Hepatocyte (in vitro differentiated cells): ENCODE measurements at regions not wholly inside any gene's neighbourhood (a gene's known extent, or its start where the extent isn't known, plus 50 kb on each side); places are given as distances from the start of the nearest gene placed in this dataset.

Experiments
- DNase-seq: peaks from one replicate; pipeline ENCODE4 v3.0.0-alpha.2; 2016; ENCODE audit warnings: low spot score
- H2AFZ ChIP-seq: fragments of 200-600 bp; sonication (generic); 2 replicates; pipeline ENCODE4 v1.6.0; 2016; ENCODE audit warnings: antibody characterized with exemption, mild to moderate bottlenecking
- H3K27ac ChIP-seq: fragments of 200-600 bp; sonication (generic); 2 replicates; pipeline ENCODE4 v1.5.1; 2016; ENCODE audit warnings: mild to moderate bottlenecking
- H3K27me3 ChIP-seq: fragments of 200-600 bp; sonication (generic); 2 replicates; pipeline ENCODE4 v1.6.1; 2016
- H3K36me3 ChIP-seq: fragments of 200-600 bp; sonication (generic); replicated peaks from 2 replicates; pipeline ENCODE4 v1.5.1; 2016; ENCODE audit warnings: low read depth; ENCODE audit not compliant: insufficient read depth
- H3K4me1 ChIP-seq: fragments of 200-600 bp; sonication (generic); 2 replicates; pipeline ENCODE4 v1.5.1; 2016; ENCODE audit warnings: mild to moderate bottlenecking, moderate library complexity; ENCODE audit not compliant: insufficient read depth
- H3K4me2 ChIP-seq: fragments of 200-600 bp; sonication (generic); 2 replicates; pipeline ENCODE4 v1.6.0; 2016
- H3K4me3 ChIP-seq: fragments of 200-600 bp; sonication (generic); 2 replicates; pipeline ENCODE4 v1.5.1; 2016; ENCODE audit warnings: mild to moderate bottlenecking
- H3K79me2 ChIP-seq: fragments of 200-600 bp; sonication (generic); 2 replicates; pipeline ENCODE4 v1.6.0; 2017; ENCODE audit warnings: mild to moderate bottlenecking
- H3K9me2 ChIP-seq: fragments of 200-600 bp; sonication (generic); replicated peaks from 2 replicates; pipeline ENCODE4 v1.6.0; 2017; ENCODE audit warnings: mild to moderate bottlenecking; ENCODE audit not compliant: insufficient read depth
- H3K9me3 ChIP-seq: fragments of 200-600 bp; sonication (generic); 2 replicates; pipeline ENCODE4 v1.5.1; 2016; ENCODE audit warnings: low read depth, mild to moderate bottlenecking
- H4K20me1 ChIP-seq: fragments of 200-600 bp; sonication (generic); 2 replicates; pipeline ENCODE4 v1.6.0; 2016; ENCODE audit warnings: mild to moderate bottlenecking; ENCODE audit not compliant: insufficient read depth, poor library complexity, severe bottlenecking
- EZH2 ChIP-seq: fragments of 200-600 bp; sonication (generic); IDR thresholded peaks from 2 replicates; pipeline ENCODE4 v1.6.1; 2016; ENCODE audit warnings: antibody characterized with exemption, mild to moderate bottlenecking, borderline replicate concordance
- EZH2phosphoT487 ChIP-seq: fragments of 200-600 bp; sonication (generic); IDR thresholded peaks from one replicate; pipeline ENCODE4 v1.6.1; 2018; ENCODE audit warnings: antibody characterized with exemption, mild to moderate bottlenecking, low read depth, moderate library complexity; ENCODE audit not compliant: unreplicated experiment, severe bottlenecking
- WGBS: methylation state at CpG from one replicate; pipeline ENCODE4 v1.1.6; 2016; ENCODE audit warnings: low lambda C conversion rate; ENCODE audit errors: missing lambda C conversion rate; 5-methylcytosine and 5-hydroxymethylcytosine counted together
- TF ChIP-seq, protein P1 (sequence below): fragments of 200-600 bp; sonication (generic); IDR thresholded peaks from 2 replicates; pipeline ENCODE4 v1.5.1; 2016; ENCODE audit warnings: antibody characterized with exemption, mild to moderate bottlenecking; ENCODE audit not compliant: poor library complexity

DNA sequence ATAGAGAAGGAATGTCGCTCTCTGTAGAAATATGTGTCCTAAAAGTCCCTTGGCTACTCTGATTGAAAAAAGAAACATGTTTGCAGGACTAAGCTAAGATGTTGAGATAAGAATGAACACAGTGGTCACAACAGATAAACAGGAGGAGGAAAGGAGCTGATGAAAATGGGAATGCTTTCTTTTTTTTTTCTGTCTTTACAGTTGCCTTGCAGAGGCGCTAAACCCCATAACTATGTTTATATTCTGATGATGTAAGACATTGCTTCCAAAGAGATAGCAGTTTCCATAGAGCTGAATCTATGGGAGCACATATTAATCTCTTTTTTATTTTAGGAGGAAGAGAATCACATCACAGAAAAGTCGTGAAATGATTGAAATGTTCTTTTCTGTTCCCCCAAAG is 153.5 kb upstream of the LYZL1 start:
- Histone ChIP-seq H4K20me1 (no peaks in the 10 kb centered on the region), H3K4me1 (peaks cover 15% of the 10 kb centered on the region), H3K9me3 (no peaks in the 10 kb centered on the region), H3K79me2 (no peaks in the 10 kb centered on the region), H3K27me3 (no peaks in the 10 kb centered on the region), H3K4me2 (no peak overlapping the region), H3K36me3 (no peaks in the 10 kb centered on the region), H3K4me3 (no peak overlapping the region), H3K9me2 (no peaks in the 10 kb centered on the region), H2AFZ (no peak overlapping the region), H3K27ac (no peak overlapping the region)
- DNase-seq: no peak
- TF ChIP-seq, protein P1, sequence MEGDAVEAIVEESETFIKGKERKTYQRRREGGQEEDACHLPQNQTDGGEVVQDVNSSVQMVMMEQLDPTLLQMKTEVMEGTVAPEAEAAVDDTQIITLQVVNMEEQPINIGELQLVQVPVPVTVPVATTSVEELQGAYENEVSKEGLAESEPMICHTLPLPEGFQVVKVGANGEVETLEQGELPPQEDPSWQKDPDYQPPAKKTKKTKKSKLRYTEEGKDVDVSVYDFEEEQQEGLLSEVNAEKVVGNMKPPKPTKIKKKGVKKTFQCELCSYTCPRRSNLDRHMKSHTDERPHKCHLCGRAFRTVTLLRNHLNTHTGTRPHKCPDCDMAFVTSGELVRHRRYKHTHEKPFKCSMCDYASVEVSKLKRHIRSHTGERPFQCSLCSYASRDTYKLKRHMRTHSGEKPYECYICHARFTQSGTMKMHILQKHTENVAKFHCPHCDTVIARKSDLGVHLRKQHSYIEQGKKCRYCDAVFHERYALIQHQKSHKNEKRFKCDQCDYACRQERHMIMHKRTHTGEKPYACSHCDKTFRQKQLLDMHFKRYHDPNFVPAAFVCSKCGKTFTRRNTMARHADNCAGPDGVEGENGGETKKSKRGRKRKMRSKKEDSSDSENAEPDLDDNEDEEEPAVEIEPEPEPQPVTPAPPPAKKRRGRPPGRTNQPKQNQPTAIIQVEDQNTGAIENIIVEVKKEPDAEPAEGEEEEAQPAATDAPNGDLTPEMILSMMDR: no peak
- TF ChIP-seq EZH2 (no peak), EZH2phosphoT487 (no peak)
- WGBS: 76% methylated on average over 3 of the region's 3 CpGs

DNA sequence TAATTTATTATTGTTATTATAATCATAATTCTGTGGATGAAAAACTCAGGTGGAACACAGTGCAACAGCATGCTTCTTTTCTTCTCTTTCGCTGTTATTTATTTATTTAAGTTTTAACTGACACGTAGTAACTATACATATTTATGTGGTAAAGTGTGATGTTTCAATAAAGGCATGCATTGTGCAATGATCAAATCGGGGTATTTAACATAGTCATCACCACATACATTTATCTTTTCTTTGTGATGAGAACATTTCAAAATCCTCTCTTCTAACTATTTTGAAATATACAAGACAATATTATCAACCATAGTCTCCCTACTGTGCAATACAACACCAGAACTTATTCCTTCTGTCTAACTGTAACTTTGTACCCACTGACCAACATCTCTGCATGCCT is 152.5 kb upstream of the LYZL1 start:
- WGBS: 83% methylated on average over 3 of the region's 3 CpGs
- Histone ChIP-seq H3K9me2 (no peaks in the 10 kb centered on the region), H3K4me3 (no peak overlapping the region), H3K36me3 (no peaks in the 10 kb centered on the region), H3K9me3 (no peaks in the 10 kb centered on the region), H3K27me3 (no peaks in the 10 kb centered on the region), H3K79me2 (no peaks in the 10 kb centered on the region), H2AFZ (no peak overlapping the region), H3K4me2 (no peak overlapping the region), H3K4me1 (peaks cover 15% of the 10 kb centered on the region), H4K20me1 (no peaks in the 10 kb centered on the region), H3K27ac (no peak overlapping the region)
- no peak for DNase-seq
- TF ChIP-seq EZH2 (no peak), EZH2phosphoT487 (no peak)
- TF ChIP-seq, protein P1: no peak

DNA sequence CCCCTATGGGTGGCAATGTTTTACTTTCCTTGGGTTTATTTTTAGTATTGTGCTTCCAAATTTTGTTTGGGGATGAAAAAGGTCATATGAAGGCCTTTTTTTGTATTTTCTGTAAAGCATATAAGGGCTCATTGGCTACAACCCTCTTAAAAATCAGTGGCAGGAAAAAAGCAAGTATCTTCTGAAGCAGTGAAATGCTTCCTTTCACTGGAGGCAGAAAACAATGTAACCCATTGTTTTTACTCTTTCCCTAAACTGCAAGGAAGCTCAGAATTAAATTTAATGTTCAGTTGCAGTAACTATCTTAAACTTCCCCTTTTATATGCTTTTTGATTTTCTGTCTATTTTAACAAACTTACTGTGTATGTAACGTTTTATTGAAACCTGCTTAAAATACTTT is 148.7 kb upstream of the LYZL1 start:
- H3K79me2 ChIP-seq: no peaks in the 10 kb centered on the region
- no peak overlapping the region for H3K4me2 ChIP-seq
- no peak overlapping the region for H3K4me3 ChIP-seq
- 86% methylated on average over 1 of the region's 1 CpG for WGBS
- H3K27me3 ChIP-seq: no peaks in the 10 kb centered on the region
- H3K36me3 ChIP-seq: no peaks in the 10 kb centered on the region
- no peak overlapping the region for H3K27ac ChIP-seq
- H4K20me1 ChIP-seq: no peaks in the 10 kb centered on the region
- H2AFZ ChIP-seq: no peak overlapping the region
- no peaks in the 10 kb centered on the region for H3K9me3 ChIP-seq
- no peaks in the 10 kb centered on the region for H3K9me2 ChIP-seq
- DNase-seq: no peak
- H3K4me1 ChIP-seq: no peaks in the 10 kb centered on the region
- TF ChIP-seq EZH2phosphoT487: no peak
- TF ChIP-seq, protein P1: no peak
- no peak for TF ChIP-seq EZH2

DNA sequence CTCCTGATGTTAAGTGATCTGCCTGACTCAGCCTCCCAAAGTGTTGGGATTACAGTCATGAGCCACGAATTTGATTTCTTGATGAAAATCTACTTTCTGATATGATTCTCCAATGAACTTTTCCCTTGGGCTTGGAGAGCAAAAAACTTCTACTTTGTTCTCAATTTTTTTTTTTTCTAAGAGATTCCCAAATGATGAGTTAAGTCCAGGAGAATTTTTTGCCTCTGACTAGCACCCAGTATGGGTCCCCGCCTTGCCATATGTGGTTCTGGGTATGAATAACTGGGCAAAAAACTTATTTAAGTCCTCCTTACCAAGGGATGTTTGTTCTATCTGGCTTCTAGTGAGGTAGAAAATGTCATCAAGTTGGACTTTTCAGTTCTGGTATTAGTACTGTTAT is 147.9 kb upstream of the LYZL1 start:
- H3K27me3 ChIP-seq: no peaks in the 10 kb centered on the region
- H2AFZ ChIP-seq: no peak overlapping the region

More for the DNA sequence above, 147.9 kb upstream of the LYZL1 start:
- Histone ChIP-seq H3K4me2 (no peak overlapping the region), H3K9me3 (no peaks in the 10 kb centered on the region), H3K79me2 (no peaks in the 10 kb centered on the region), H3K9me2 (no peaks in the 10 kb centered on the region), H3K4me1 (no peaks in the 10 kb centered on the region), H3K27ac (no peak overlapping the region), H3K4me3 (no peak overlapping the region), H4K20me1 (no peaks in the 10 kb centered on the region), H3K36me3 (no peaks in the 10 kb centered on the region)
- WGBS: 92% methylated on average over 2 of the region's 2 CpGs
- TF ChIP-seq, protein P1: no peak
- TF ChIP-seq EZH2 (no peak), EZH2phosphoT487 (no peak)
- no peak for DNase-seq
